Breast epithelium (tissue), 4 donors: ENCODE measurements at regions not wholly inside any gene's neighbourhood (a gene's known extent, or its start where the extent isn't known, plus 50 kb on each side); places are given as distances from the start of the nearest gene placed in this dataset.

Experiments used
- DNase-seq, 2 donors: peaks; one replicate each; pipeline ENCODE4 v3.0.0-alpha.2; 2019; ENCODE audit warnings: low spot score in 2 of 2
- H3K27ac ChIP-seq, 2 donors: fragments of 200-600 bp; sonication (generic) in 1 of 2; one replicate each; pipeline ENCODE4 v1.5.1; 2016 to 2019; ENCODE audit warnings: mild to moderate bottlenecking in 1 of 2
- H3K27me3 ChIP-seq, 2 donors: fragments of 200-600 bp; sonication (generic) in 1 of 2; one replicate each; pipeline versions ENCODE4 v1.5.1 to v1.6.0; 2017 to 2019; ENCODE audit warnings: control low read depth in 1 of 2, mild to moderate bottlenecking in 1 of 2
- H3K36me3 ChIP-seq: fragments of 200-600 bp; one replicate; pipeline ENCODE4 v1.5.1; 2019
- H3K4me1 ChIP-seq, 2 donors: fragments of 200-600 bp; sonication (generic); one replicate each; pipeline ENCODE4 v1.5.1; 2016 to 2019; ENCODE audit warnings: control low read depth in 1 of 2
- H3K4me3 ChIP-seq, 3 donors: fragments of 200-600 bp; sonication (generic); 1 replicate in 2 of 3; 2 replicates in 1 of 3; pipeline ENCODE4 v1.5.1; 2016 to 2019; ENCODE audit warnings: mild to moderate bottlenecking in 3 of 3, moderate library complexity in 2 of 3
- H3K9me3 ChIP-seq, 2 donors: fragments of 200-600 bp; sonication (generic) in 1 of 2; one replicate each; pipeline ENCODE4 v1.5.1; 2016 to 2019; ENCODE audit warnings: control low read depth in 1 of 2
- POLR2A ChIP-seq: fragments of 450-650 bp; IDR thresholded peaks from one replicate; pipeline ENCODE4 v1.6.1; 2016; ENCODE audit warnings: antibody characterized with exemption, mild to moderate bottlenecking, moderate library complexity
- POLR2AphosphoS5 ChIP-seq, 3 donors: sonication (generic); formaldehyde crosslinking; IDR thresholded peaks; one replicate each; pipeline ENCODE4 v1.6.1; 2017; ENCODE audit warnings: antibody characterized with exemption in 3 of 3
- intact Hi-C: fragments of 100-400 bp; cut with DNase I; formaldehyde crosslinking; loops from one replicate; pipeline ENCODE4 v1.15.1; 2023; ENCODE audit warnings: low total_unique reads
- TF ChIP-seq, protein P1 (sequence below), 3 donors: fragments of 450-650 bp; IDR thresholded peaks; one replicate each; pipeline ENCODE4 v1.5.1; 2016 to 2017; ENCODE audit warnings: antibody characterized with exemption in 3 of 3, mild to moderate bottlenecking in 3 of 3, moderate library complexity in 3 of 3

DNA sequence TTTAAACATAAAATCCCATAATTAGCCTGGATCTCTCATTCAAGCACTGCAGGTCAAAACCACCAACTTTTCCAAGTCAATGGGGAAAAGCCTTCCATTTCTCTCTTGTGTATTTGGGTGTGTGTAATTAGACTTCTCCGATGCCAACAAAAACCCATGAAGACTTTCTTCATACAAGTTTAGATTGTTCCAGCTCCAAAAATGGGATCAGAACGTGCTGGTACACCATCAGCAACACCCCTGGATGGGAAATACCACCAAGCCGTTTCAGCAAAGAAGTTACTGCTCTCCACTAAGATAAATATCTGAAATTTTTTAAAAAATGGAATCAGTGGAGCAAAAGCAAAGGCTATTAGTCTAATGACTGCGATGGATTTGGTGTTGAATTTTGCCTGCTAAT, 837.3 kb upstream of the SOX9 start:
- TF ChIP-seq POLR2AphosphoS5 (IDR thresholded peaks at IDR 0.05) = no peak
- TF ChIP-seq, protein P1, sequence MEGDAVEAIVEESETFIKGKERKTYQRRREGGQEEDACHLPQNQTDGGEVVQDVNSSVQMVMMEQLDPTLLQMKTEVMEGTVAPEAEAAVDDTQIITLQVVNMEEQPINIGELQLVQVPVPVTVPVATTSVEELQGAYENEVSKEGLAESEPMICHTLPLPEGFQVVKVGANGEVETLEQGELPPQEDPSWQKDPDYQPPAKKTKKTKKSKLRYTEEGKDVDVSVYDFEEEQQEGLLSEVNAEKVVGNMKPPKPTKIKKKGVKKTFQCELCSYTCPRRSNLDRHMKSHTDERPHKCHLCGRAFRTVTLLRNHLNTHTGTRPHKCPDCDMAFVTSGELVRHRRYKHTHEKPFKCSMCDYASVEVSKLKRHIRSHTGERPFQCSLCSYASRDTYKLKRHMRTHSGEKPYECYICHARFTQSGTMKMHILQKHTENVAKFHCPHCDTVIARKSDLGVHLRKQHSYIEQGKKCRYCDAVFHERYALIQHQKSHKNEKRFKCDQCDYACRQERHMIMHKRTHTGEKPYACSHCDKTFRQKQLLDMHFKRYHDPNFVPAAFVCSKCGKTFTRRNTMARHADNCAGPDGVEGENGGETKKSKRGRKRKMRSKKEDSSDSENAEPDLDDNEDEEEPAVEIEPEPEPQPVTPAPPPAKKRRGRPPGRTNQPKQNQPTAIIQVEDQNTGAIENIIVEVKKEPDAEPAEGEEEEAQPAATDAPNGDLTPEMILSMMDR (IDR thresholded peaks at IDR 0.05) = no peak
- no peak for TF ChIP-seq POLR2A
- Histone ChIP-seq H3K4me3 (no peak overlapping the region), H3K36me3 (no peaks in the 10 kb centered on the region), H3K9me3 (no peaks in the 10 kb centered on the region), H3K27me3 (no peaks in the 10 kb centered on the region), H3K27ac (no peak overlapping the region), H3K4me1 (no peaks in the 10 kb centered on the region)
- no peak for DNase-seq
- intact Hi-C loops = no loop called here

DNA sequence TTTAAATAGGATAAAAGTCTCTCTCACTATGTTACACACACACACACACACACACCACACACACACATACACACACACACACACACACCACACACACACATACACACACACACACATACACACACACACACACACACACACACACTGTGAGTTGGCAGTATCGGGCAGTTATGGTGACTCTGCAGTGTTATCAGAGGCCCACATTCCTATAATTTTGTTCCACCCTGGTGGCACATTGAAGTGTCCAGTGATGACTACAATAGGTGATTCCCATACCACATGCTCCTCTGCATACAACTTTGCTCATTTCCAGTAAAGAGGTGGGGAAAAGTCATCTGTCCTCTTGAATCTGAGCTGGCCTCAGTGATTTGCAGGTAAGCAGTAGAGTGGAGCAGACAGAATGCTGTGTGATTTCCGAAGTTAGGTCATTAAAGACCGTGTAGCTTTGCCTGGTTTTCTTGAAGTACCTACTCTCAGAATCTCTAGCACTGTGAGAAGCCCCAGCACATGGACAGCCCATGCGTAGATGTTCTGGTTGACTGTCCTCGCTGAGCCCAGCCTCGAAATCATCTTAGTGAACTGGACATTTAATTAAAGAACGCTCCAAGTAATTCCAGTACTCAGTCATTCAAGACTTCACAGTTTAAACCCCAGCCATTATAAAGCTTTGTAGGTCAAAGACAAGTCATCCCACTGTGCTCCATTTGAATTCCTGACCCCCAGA, 836.6 kb upstream of the SOX9 start:
- no peak overlapping the region for H3K27ac ChIP-seq
- H3K36me3 ChIP-seq = no peaks in the 10 kb centered on the region
- H3K9me3 ChIP-seq = no peaks in the 10 kb centered on the region
- intact Hi-C loops = no loop called here
- no peaks in the 10 kb centered on the region for H3K4me1 ChIP-seq
- TF ChIP-seq POLR2A (no peak), POLR2AphosphoS5 (IDR thresholded peaks at IDR 0.05) (no peak)
- TF ChIP-seq, protein P1 (IDR thresholded peaks at IDR 0.05) = no peak
- H3K4me3 ChIP-seq = no peak overlapping the region
- H3K27me3 ChIP-seq = no peaks in the 10 kb centered on the region
- DNase-seq = no peak

DNA sequence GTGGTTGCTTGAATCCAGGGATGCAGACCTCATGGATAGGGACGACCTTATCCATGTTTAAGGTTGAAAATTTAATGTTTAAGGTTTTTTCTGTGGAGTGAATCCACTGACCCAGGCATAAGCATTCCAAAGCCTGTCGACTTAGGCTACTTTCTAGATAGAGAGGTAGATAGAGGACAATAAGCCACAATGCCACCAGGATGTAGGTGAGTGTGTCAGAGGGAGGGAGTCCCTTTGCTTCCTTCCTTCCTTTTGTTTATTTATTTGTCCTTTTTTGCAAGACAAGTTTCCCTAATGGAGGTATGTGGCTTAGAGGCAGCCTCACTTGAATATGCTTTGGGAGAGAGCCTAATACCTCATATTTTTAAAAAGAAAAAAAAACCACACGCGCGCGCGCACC, 834.2 kb upstream of the SOX9 start:
- intact Hi-C loops = no loop called here
- no peak for DNase-seq
- TF ChIP-seq POLR2A (no peak), POLR2AphosphoS5 (IDR thresholded peaks at IDR 0.05) (no peak)
- TF ChIP-seq, protein P1 (IDR thresholded peaks at IDR 0.05) = no peak
- H3K27me3 ChIP-seq = no peaks in the 10 kb centered on the region
- H3K4me1 ChIP-seq = no peaks in the 10 kb centered on the region
- H3K4me3 ChIP-seq = peak overlapping the region in 2 of 3 donors; percentile 35 to 57
- H3K27ac ChIP-seq = no peak overlapping the region
- H3K9me3 ChIP-seq = no peaks in the 10 kb centered on the region
- no peaks in the 10 kb centered on the region for H3K36me3 ChIP-seq

DNA sequence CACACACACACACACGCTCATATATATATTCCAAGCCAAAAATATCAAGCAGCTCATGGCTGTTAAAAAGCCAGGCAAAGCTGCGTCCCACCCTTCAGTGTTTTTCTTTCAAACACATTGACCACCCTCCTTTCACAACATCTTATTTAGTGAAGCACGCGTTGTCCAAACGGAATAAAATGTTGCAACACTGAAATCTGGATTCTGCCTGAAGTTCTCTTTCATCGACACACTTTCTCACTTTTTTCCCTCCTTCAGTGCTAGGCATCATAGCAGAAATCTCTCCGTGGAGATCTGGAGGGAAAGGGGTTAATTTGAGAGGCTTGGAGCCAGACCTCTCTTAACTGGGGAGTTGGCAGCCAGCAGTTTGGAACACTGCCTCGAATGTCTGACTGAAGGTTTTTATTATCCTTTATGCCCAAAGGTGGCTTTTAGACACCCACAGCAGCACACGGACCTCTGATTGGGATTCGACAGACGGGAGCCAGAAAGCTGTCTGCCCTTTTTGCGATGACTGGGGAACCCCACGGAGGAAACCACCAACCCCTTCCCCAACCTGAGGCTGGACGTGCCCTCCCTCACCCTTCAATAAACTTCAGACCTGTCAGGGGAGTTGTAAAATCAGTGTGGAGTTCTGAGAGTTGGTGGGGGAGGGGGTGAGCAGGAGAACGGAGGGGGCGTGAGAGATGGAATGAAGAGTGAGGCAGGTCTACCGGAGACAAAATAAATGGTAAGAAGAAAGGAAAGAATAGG, 833.6 kb upstream of the SOX9 start:
- no peaks in the 10 kb centered on the region for H3K9me3 ChIP-seq
- H3K36me3 ChIP-seq = no peaks in the 10 kb centered on the region
- no peaks in the 10 kb centered on the region for H3K27me3 ChIP-seq
- H3K4me1 ChIP-seq = no peaks in the 10 kb centered on the region
- H3K27ac ChIP-seq = peak overlapping the region in 1 of 2 donors; percentile 3
- TF ChIP-seq POLR2AphosphoS5 (IDR thresholded peaks at IDR 0.05) = no peak
- TF ChIP-seq, protein P1 (IDR thresholded peaks at IDR 0.05) = no peak
- TF ChIP-seq POLR2A = no peak
- H3K4me3 ChIP-seq = peak overlapping the region in 2 of 3 donors; percentile 35 to 57
- DNase-seq = no peak
- intact Hi-C loops = no loop called here

DNA sequence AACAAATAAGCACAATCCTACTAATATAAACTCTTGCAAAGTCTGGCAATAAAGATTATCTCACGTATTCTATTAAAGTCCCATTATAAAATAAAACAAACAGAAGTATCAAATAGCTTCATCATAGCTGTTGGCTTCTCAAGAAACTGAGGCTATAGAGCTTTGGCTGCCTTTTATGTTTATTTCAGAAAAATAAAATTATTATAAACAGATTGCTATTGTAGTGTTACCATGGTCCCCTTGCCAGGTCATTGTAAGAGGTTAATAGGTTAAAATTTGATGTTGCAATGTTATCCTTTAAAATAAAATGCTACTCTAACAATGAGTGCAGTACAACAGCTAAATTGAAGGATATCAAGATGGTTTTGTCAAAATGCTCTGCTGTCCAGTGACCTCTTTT, 828.8 kb upstream of the SOX9 start:
- no peaks in the 10 kb centered on the region for H3K27me3 ChIP-seq
- H3K36me3 ChIP-seq = no peaks in the 10 kb centered on the region
- no peak overlapping the region for H3K27ac ChIP-seq
- H3K4me3 ChIP-seq = no peak overlapping the region
- H3K9me3 ChIP-seq = no peaks in the 10 kb centered on the region
- intact Hi-C loops = no loop called here
- no peaks in the 10 kb centered on the region for H3K4me1 ChIP-seq
- TF ChIP-seq POLR2A (no peak), POLR2AphosphoS5 (IDR thresholded peaks at IDR 0.05) (no peak)
- TF ChIP-seq, protein P1 (IDR thresholded peaks at IDR 0.05) = no peak
- no peak for DNase-seq
